ENCODE measurements at regions not wholly inside any gene's neighbourhood (a gene's known extent, or its start where the extent isn't known, plus 50 kb on each side); places are given as distances from the start of the nearest gene placed in this dataset.
"Not testable (repeated sequence)": the region's sequence is repeated elsewhere in the genome, so short reads cannot be mapped to it uniquely, and the experiment has no call there.

DNA sequence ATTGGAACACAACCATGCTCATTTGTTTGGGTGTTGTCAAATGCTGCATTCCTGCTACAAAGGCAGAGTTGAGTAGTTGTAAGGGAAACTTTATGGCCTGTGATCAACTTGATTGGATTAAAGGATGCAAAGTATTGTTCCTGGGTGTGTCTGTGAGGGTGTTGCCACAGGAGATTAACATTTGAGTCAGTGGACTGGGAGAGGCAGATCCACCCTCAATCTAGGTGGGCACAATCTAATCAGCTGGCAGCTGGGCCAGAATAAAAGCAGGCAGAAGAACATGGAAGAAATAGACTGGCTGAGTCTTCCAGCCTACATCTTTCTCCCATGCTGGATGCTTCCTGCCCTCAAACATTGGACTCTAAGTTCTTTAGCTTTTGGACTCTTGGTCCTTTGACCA lies 145.6 kb upstream of the LMCD1 start:
- TF ChIP-seq CTCF, POLR2A, POLR2AphosphoS5 (IDR thresholded peaks at IDR 0.05): not testable (repeated sequence)
